ENCODE measurements at regions not wholly inside any gene's neighbourhood (a gene's known extent, or its start where the extent isn't known, plus 50 kb on each side); places are given as distances from the start of the nearest gene placed in this dataset.

GRCh38 chr2:196587056-196587455 lies 52.5 kb upstream of the CCDC150 start:
- DNase-seq (ENCODE audit: low read depth in 3 of 3) = no peak

DNA sequence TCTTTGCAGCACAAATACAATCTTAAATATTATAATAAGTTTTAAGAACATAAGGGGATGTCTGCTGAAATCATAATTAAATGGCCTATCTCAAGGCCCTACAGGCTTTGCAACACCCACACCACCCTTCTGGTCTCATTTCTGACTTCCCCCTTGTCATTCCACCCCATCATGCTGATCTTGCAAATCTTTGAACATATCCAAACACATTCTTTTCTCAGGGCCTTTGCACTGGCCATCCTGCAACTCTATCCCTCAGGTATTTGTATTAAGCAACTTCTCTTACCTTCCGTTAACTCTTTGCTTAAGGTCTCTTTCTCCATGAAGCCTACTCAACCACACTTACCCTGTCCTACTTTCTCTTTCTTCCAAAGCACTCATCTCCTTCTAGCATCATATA lies 51.8 kb upstream of the CCDC150 start:
- DNase-seq (ENCODE audit: low read depth in 3 of 3) = no peak

DNA sequence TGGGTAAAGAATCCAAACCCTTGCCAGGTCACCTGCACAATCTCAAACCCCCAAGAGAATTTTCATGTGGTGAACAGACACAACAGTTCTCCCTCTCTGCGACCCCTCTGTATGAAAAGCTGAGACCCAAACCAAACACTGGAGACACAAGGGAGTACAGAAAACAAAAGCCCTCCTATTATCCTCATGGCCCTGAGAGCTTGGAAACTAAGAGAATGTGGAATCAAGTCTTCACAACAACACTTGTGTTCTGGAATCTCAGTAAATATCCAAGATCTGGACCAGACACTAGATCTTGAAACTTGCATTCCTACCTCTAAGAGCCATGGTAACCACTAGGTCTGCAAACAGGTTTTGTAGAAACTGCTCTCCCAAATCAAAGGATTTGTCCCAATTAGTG lies 50.1 kb upstream of the CCDC150 start:
- no peak for DNase-seq (ENCODE audit: low read depth in 3 of 3)
